K562 (cell line): ENCODE measurements at regions not wholly inside any gene's neighbourhood (a gene's known extent, or its start where the extent isn't known, plus 50 kb on each side); places are given as distances from the start of the nearest gene placed in this dataset.

ENCODE experiments used
- ATAC-seq: fragments of 200-7000 bp; cut with Tn5 transposase; 3 replicates; pipeline ENCODE4 v1.9.1; 2020; ENCODE audit warnings: moderate library complexity
- BruUV-seq: library from RNA; stranded (reverse); fragments of 400-500 nt; replicated peaks from 2 replicates; lab custom pipeline; 2021; lab: Mats Ljungman, UMichigan
- CTCF ChIA-PET: fragments of 300-600 bp; formaldehyde crosslinking; extraction: SDS; loops from one replicate; lab custom pipeline; 2021; ENCODE audit warnings: low intra/inter-chr PET ratio; lab: Yijun Ruan, JAX
- POLR2A ChIA-PET: fragments of 300-600, 350-650 bp; sonication (Branson Sonifier 250); formaldehyde crosslinking; extraction: SDS; loops from one replicate; lab custom pipeline; 2021; ENCODE audit warnings: antibody characterized with exemption, inconsistent platforms; lab: Yijun Ruan, JAX
- DNase-seq, 4 experiments: peaks; one replicate each; pipeline versions ENCODE4 v3.0.0 to v3.0.0-alpha.2; 2011 to 2018; ENCODE audit warnings: low spot score in 3 of 4, mixed read lengths in 3 of 4; ENCODE audit errors: extremely low read depth in 1 of 4
- FAIRE-seq: peaks from 2 replicates; lab custom pipeline; 2011; peaks lifted over from hg19 to GRCh38; lab: Jason Lieb, UNC
- H2AFZ ChIP-seq: 2 replicates; pipeline ENCODE4 v1.6.0; 2011; ENCODE audit warnings: low read depth, low read length, control low read depth, inconsistent platforms
- H3K27ac ChIP-seq: fragments of 200-600 bp; 3 replicates; pipeline ENCODE4 v1.8.0; 2011; ENCODE audit warnings: low read depth, mild to moderate bottlenecking, control low read depth, inconsistent platforms, low read length, moderate library complexity, mixed read lengths; ENCODE audit errors: extremely low read depth
- H3K27me3 ChIP-seq, 2 experiments: fragments of 300-600 bp in 1 of 2; 2 replicates in 1 of 2; 3 replicates in 1 of 2; pipeline versions ENCODE4 v1.6.0 to v1.8.0; 2011; ENCODE audit warnings: inconsistent platforms in 2 of 2, low read length in 2 of 2, mild to moderate bottlenecking in 1 of 2, mixed read lengths in 1 of 2, moderate library complexity in 1 of 2; ENCODE audit not compliant: control insufficient read depth in 2 of 2, insufficient read depth in 2 of 2
- H3K36me3 ChIP-seq: fragments of 300-600 bp; 3 replicates; pipeline ENCODE4 v1.8.0; 2011; ENCODE audit warnings: mild to moderate bottlenecking, low read length, inconsistent platforms; ENCODE audit not compliant: control insufficient read depth, insufficient read depth
- H3K4me1 ChIP-seq, 2 experiments: fragments of 200-600 bp in 1 of 2; replicated peaks in 1 of 2; 2 replicates in 1 of 2; 3 replicates in 1 of 2; pipeline versions ENCODE4 v1.5.1 to v1.8.0; 2011; ENCODE audit warnings: inconsistent platforms in 2 of 2, low read length in 2 of 2, mild to moderate bottlenecking in 1 of 2, mixed read lengths in 1 of 2, moderate library complexity in 1 of 2; ENCODE audit not compliant: control insufficient read depth in 2 of 2, insufficient read depth in 2 of 2
- H3K4me2 ChIP-seq: 2 replicates; pipeline ENCODE4 v1.6.1; 2011; ENCODE audit warnings: low read length, control low read depth, inconsistent platforms, mixed read lengths; ENCODE audit not compliant: insufficient read depth
- H3K4me3 ChIP-seq: fragments of 200-600 bp; sonication (generic), shearing (Covaris generic); 2 replicates; pipeline ENCODE4 v1.5.1; 2016; ENCODE audit warnings: control low read depth, inconsistent platforms
- H3K79me2 ChIP-seq: fragments of 200-600 bp; 3 replicates; pipeline ENCODE4 v1.8.0; 2011; ENCODE audit warnings: low read length, inconsistent platforms; ENCODE audit not compliant: control insufficient read depth, insufficient read depth
- H3K9ac ChIP-seq, 2 experiments: 2 replicates each; pipeline versions ENCODE4 v1.6.0 to v1.6.1; 2011; ENCODE audit warnings: low read depth in 2 of 2, low read length in 2 of 2, control low read depth in 1 of 2, inconsistent platforms in 1 of 2, mild to moderate bottlenecking in 1 of 2, mixed read lengths in 1 of 2; ENCODE audit not compliant: insufficient read depth in 1 of 2
- H3K9me1 ChIP-seq: one replicate; pipeline ENCODE4 v1.6.0; 2011; ENCODE audit warnings: inconsistent platforms, mild to moderate bottlenecking, low read length, moderate library complexity; ENCODE audit not compliant: control insufficient read depth, insufficient read depth
- H3K9me3 ChIP-seq: replicated peaks from 2 replicates; pipeline ENCODE4 v1.5.1; 2011; ENCODE audit warnings: low read depth, low read length, inconsistent platforms; ENCODE audit not compliant: control insufficient read depth, insufficient read depth
- H4K20me1 ChIP-seq: replicated peaks from 2 replicates; pipeline ENCODE4 v1.6.1; 2011; ENCODE audit warnings: low read length, inconsistent platforms, mixed read lengths; ENCODE audit not compliant: control insufficient read depth, insufficient read depth
- BCOR ChIP-seq: fragments of 450-650 bp; IDR thresholded peaks from 2 replicates; pipeline ENCODE4 v1.6.1; 2016
- CHAMP1 ChIP-seq: fragments of 450-650 bp; IDR thresholded peaks from 2 replicates; pipeline ENCODE4 v1.6.1; 2016; ENCODE audit warnings: mild to moderate bottlenecking
- FOXK1 ChIP-seq: sonication (generic); formaldehyde crosslinking; IDR thresholded peaks from 2 replicates; pipeline ENCODE4 v1.8.0; 2022; ENCODE audit warnings: missing genetic modification reagents, mild to moderate bottlenecking, borderline replicate concordance
- HMGXB4 ChIP-seq: sonication (generic); formaldehyde crosslinking; IDR thresholded peaks from 2 replicates; pipeline ENCODE4 v1.8.1; 2023; ENCODE audit warnings: mild to moderate bottlenecking, missing genetic modification reagents
- MCM2 ChIP-seq: fragments of 450-650 bp; IDR thresholded peaks from 2 replicates; pipeline ENCODE4 v1.6.1; 2017; ENCODE audit warnings: low read depth, mild to moderate bottlenecking
- RCOR1 ChIP-seq, 2 experiments: IDR thresholded peaks; 2 replicates each; pipeline ENCODE4 v1.6.1; 2012; ENCODE audit warnings: low read depth in 2 of 2, low read length in 2 of 2, borderline replicate concordance in 1 of 2, improper control_type of control experiment in 1 of 2
- SMARCA5 ChIP-seq: fragments of 450-650 bp; IDR thresholded peaks from 2 replicates; pipeline ENCODE4 v1.6.1; 2016
- SNRNP70 ChIP-seq: fragments of 200-400 bp; formaldehyde crosslinking; optimal IDR thresholded peaks from 2 replicates; pipeline ENCODE3; 2017; ENCODE audit warnings: low read depth, low read length
- TRIM24 ChIP-seq, 2 experiments: fragments of 450-650 bp; IDR thresholded peaks; 2 replicates each; pipeline ENCODE4 v1.6.1; 2016
- XRCC5 ChIP-seq: fragments of 200-400 bp; formaldehyde crosslinking; IDR thresholded peaks from 2 replicates; pipeline ENCODE4 v1.6.1; 2017; ENCODE audit warnings: low read depth, mild to moderate bottlenecking, low read length
- ZBTB33 ChIP-seq: sonication (generic); formaldehyde crosslinking; IDR thresholded peaks from 2 replicates; pipeline ENCODE4 v1.8.1; 2023; ENCODE audit warnings: mild to moderate bottlenecking, missing genetic modification reagents
- ZNF280A ChIP-seq: fragments of 450-650 bp; IDR thresholded peaks from 2 replicates; pipeline ENCODE4 v1.6.1; 2018; ENCODE audit warnings: mild to moderate bottlenecking, low read depth; ENCODE audit not compliant: partially characterized antibody
- ZNF586 ChIP-seq: fragments of 450-650 bp; formaldehyde crosslinking; conservative IDR thresholded peaks from 2 replicates; pipeline ENCODE4 v1.4.0; 2020; ENCODE audit warnings: mild to moderate bottlenecking, moderate library complexity
- WGBS: fragments of 100-300 bp; shearing (Covaris generic); methylation state at CpG from one replicate; pipeline ENCODE4 v1.1.6; 2016; ENCODE audit warnings: low coverage, mixed read lengths; ENCODE audit not compliant: insufficient coverage; ENCODE audit errors: missing lambda C conversion rate; 5-methylcytosine and 5-hydroxymethylcytosine counted together
- in situ Hi-C: fragments of 300-500 bp; cut with MboI; formaldehyde crosslinking; loops from 4 replicates; pipeline ENCODE4 v1.15.0; 2018; ENCODE audit warnings: inconsistent platforms, mixed read lengths
- intact Hi-C: fragments of 100-400 bp; cut with micrococcal nuclease; formaldehyde crosslinking; loops from 2 replicates; pipeline ENCODE4 v1.14.2; 2022

GRCh38 chr1:23624440-23624839 lies 65.1 kb upstream of the ID3 start:
- no peak for DNase-seq
- in situ Hi-C loops (no loop called here), intact Hi-C loops (no loop called here)
- Histone ChIP-seq H3K4me2 (no peak overlapping the region), H3K4me3 (no peak overlapping the region), H3K27ac (no peak overlapping the region), H3K79me2 (no peaks in the 10 kb centered on the region), H2AFZ (no peak overlapping the region), H3K4me1 (peaks cover 8 to 9% of the 10 kb centered on the region in 2 experiments; a peak in 4 of 5 replicates), H4K20me1 (0 out of 2 replicates have a peak, but pooled peaks cover 5% of the 10 kb centered on the region), H3K27me3 (peaks cover 20 to 46% of the 10 kb centered on the region in 2 experiments; a peak in 4 of 5 replicates), H3K9me1 (no peaks in the 10 kb centered on the region), H3K9me3 (no peaks in the 10 kb centered on the region), H3K9ac (no peak overlapping the region), H3K36me3 (no peaks in the 10 kb centered on the region)
- ATAC-seq: no peak
- no peak for FAIRE-seq
- 7% methylated on average over 4 of the region's 4 CpGs for WGBS
- no TSS peak for BruUV-seq
- CTCF ChIA-PET: no interaction called here
- POLR2A ChIA-PET: interaction anchor here (0.7 kb wide), 1 partner anchor 85 kb away, joined by 4 read pairs; no protein-coding TSS in a partner anchor
- TF ChIP-seq ZNF280A (no peak), XRCC5 (no peak), SMARCA5 (peak; percentile 89), BCOR (peak; percentile 90), ZBTB33 (CRISPR knock-in tag) (no peak), TRIM24 (IDR thresholded peaks at IDR 0.05) (no peak), RCOR1 (IDR thresholded peaks at IDR 0.05; ENCODE audit: borderline replicate concordance in 1 of 2, low read depth in 2 of 2, low read length in 2 of 2) (0 out of 4 replicates have a peak, but pooled peaks of 1 of the 2 experiments have one; percentile 35), FOXK1 (CRISPR knock-in tag) (no peak), MCM2 (no peak), HMGXB4 (no peak), ZNF586 (CRISPR knock-in tag) (no peak), SNRNP70 (no peak), CHAMP1 (no peak)
